GM18520 (cell line): ENCODE measurements at regions not wholly inside any gene's neighbourhood (a gene's known extent, or its start where the extent isn't known, plus 50 kb on each side); places are given as distances from the start of the nearest gene placed in this dataset.

ENCODE experiments used
- ATAC-seq: cut with Tn5 transposase; IDR thresholded peaks from one replicate; pipeline ENCODE4 v1.9.1; 2021; ENCODE audit not compliant: unreplicated experiment

GRCh38 chr14:101224356-101225156 lies 321.0 kb upstream of the RTL1 start:
- ATAC-seq: no peak

GRCh38 chr14:101225157-101226152 lies 321.9 kb upstream of the RTL1 start:
- ATAC-seq: no peak

GRCh38 chr14:101226265-101226602 lies 322.7 kb upstream of the RTL1 start:
- ATAC-seq: no peak

- no peak for ATAC-seq
These were observed 323.3 kb upstream of the RTL1 start for GRCh38 chr14:101226603-101227425.

- no peak for ATAC-seq
These were observed 324.4 kb upstream of the RTL1 start for GRCh38 chr14:101227611-101228594.

- ATAC-seq: no peak
These were observed 325.5 kb upstream of the RTL1 start for GRCh38 chr14:101228949-101229541.

GRCh38 chr14:101229666-101230065 lies 326.1 kb upstream of the RTL1 start:
- no peak for ATAC-seq

GRCh38 chr14:101230161-101230850 lies 326.8 kb upstream of the RTL1 start:
- no peak for ATAC-seq

GRCh38 chr14:101230851-101231550 lies 327.5 kb upstream of the RTL1 start:
- no peak for ATAC-seq

GRCh38 chr14:101231828-101232227 lies 328.3 kb upstream of the RTL1 start:
- no peak for ATAC-seq

- ATAC-seq: no peak
These were observed 328.8 kb upstream of the DIO3 start for GRCh38 chr14:101232340-101233020.

- ATAC-seq: no peak
These were observed 328.3 kb upstream of the DIO3 start for GRCh38 chr14:101233021-101233366.

GRCh38 chr14:101233391-101233790 lies 327.9 kb upstream of the DIO3 start:
- ATAC-seq: no peak

GRCh38 chr14:101233808-101234207 lies 327.5 kb upstream of the DIO3 start:
- no peak for ATAC-seq

GRCh38 chr14:101234244-101234937 lies 326.9 kb upstream of the DIO3 start:
- no peak for ATAC-seq

GRCh38 chr14:101234999-101235334 lies 326.3 kb upstream of the DIO3 start:
- ATAC-seq: no peak

- ATAC-seq: no peak
These were observed 325.8 kb upstream of the DIO3 start for GRCh38 chr14:101235335-101236103.
